Left cardiac atrium (tissue), 4 donors: ENCODE measurements at regions not wholly inside any gene's neighbourhood (a gene's known extent, or its start where the extent isn't known, plus 50 kb on each side); places are given as distances from the start of the nearest gene placed in this dataset.

Experiments used
- ATAC-seq, 2 donors: fragments of 200-7000 bp; cut with Tn5 transposase; one replicate each; pipeline ENCODE4 v1.9.1; 2020; ENCODE audit warnings: mild to moderate bottlenecking in 2 of 2, moderate library complexity in 2 of 2
- DNase-seq: peaks from one replicate; pipeline ENCODE4 v3.0.0-alpha.2; 2020
- intact Hi-C, 2 donors: fragments of 100-400 bp; cut with DNase I; formaldehyde crosslinking; loops; one replicate each; pipeline versions ENCODE4 v1.14.1 to v1.15.1; 2022 to 2023
- donor health status: DM: no; HTN: yes; CAD: no.
- donor health status: DM: no; HTN: yes; CAD: no; lungs with severe emphysema.
- donor health status: DM: yes; HTN: yes; CAD: no.
- donor health status: Dilated cardiomyopathy.

DNA sequence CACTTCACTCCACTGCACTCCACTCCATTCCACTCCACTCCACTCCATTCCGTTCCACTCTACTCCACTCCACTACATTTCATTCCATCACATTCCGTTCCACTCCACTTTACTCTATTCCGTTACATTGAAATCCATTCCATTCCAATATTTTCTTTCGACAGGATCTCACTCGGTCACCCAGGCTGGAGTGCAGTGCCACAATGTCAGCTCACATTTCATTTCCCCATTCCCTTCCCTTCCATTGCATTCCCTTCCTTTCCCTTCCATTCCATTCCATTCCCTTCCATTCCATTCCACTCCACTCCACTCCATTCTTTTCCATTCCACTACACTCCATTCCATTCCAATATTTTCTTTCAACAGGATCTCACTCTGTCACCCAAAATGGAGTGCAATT lies 1407.6 kb upstream of the USP9Y start:
- DNase-seq (no peak), ATAC-seq (no peak)
- intact Hi-C loops = no loop called here

DNA sequence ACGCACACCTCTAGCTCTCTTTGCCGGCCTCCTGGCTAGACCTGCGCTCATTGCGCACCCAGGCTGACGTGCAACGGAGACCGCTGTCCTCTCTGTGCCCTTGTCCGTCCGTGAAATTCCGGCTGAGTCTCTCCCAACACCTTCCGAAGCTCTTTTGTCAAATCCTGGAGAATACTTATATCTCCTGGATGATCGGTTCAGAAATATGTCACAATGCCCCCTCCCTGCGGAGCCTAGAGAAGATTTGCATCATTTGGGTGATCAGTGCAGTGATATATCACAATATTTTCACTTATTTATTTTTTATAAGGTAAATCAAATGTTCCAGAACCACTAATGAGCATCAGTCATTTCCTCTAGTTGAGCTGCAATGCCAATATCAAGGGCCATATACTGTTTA lies 1366.9 kb upstream of the USP9Y start:
- no peak for ATAC-seq
- intact Hi-C loops = no loop called here
- DNase-seq = peak; percentile 16
